ENCODE measurements at regions not wholly inside any gene's neighbourhood (a gene's known extent, or its start where the extent isn't known, plus 50 kb on each side); places are given as distances from the start of the nearest gene placed in this dataset.

- no peak for TF ChIP-seq SUZ12 (IDR thresholded peaks at IDR 0.05)
- no peak for TF ChIP-seq HDGF (IDR thresholded peaks at IDR 0.05; ENCODE audit: borderline replicate concordance)
- TF ChIP-seq TARDBP (IDR thresholded peaks at IDR 0.05), result no peak
- no peak for TF ChIP-seq CTBP1 (IDR thresholded peaks at IDR 0.05; ENCODE audit: borderline replicate concordance)
Measured at GRCh38 chr2:217370391-217370790, 510.5 kb upstream of the TNP1 start.

All from HEK293T (cell line).